B cell (primary cell): ENCODE measurements at regions not wholly inside any gene's neighbourhood (a gene's known extent, or its start where the extent isn't known, plus 50 kb on each side); places are given as distances from the start of the nearest gene placed in this dataset.

Experiments used
- ATAC-seq: fragments of 200-7000 bp; cut with Tn5 transposase; one replicate; pipeline ENCODE4 v1.10.0; 2021; ENCODE audit warnings: low read depth, mild to moderate bottlenecking, moderate number of reproducible peaks, moderate library complexity
- CTCF ChIA-PET: fragments of 350-600 bp; sonication (Branson Sonifier 250); formaldehyde crosslinking; loops from one replicate; lab custom pipeline; 2021; ENCODE audit warnings: antibody characterized with exemption, inconsistent platforms; lab: Charles Lee
- POLR2A ChIA-PET: fragments of 350-600 bp; sonication (Branson Sonifier 250); formaldehyde crosslinking; loops from one replicate; lab custom pipeline; 2021; ENCODE audit warnings: antibody characterized with exemption; lab: Charles Lee
- DNase-seq: peaks from one replicate; pipeline ENCODE4 v3.0.0; 2013
- H2AFZ ChIP-seq: 2 replicates; pipeline ENCODE4 v1.6.1; 2012; ENCODE audit warnings: mild to moderate bottlenecking, low read depth, low read length; ENCODE audit not compliant: insufficient read depth, poor library complexity, severe bottlenecking
- H3K27ac ChIP-seq, 2 donors: 1 replicate in 1 of 2; 2 replicates in 1 of 2; pipeline ENCODE4 v1.5.1; 2012 to 2013; ENCODE audit warnings: low read length in 2 of 2, mild to moderate bottlenecking in 2 of 2, moderate library complexity in 1 of 2
- H3K27me3 ChIP-seq, 4 experiments: fragments of 200-600 bp in 1 of 4; sonication (generic) in 1 of 4; replicated peaks in 1 of 4; 1 replicate in 2 of 4; 2 replicates in 2 of 4; pipeline versions ENCODE4 v1.6.1 to v1.7.0; 2013 to 2016; ENCODE audit warnings: low read length in 3 of 4, mild to moderate bottlenecking in 2 of 4, mixed read lengths in 1 of 4, moderate library complexity in 1 of 4; ENCODE audit not compliant: insufficient read depth in 4 of 4, control insufficient read depth in 3 of 4; ENCODE audit errors: control extremely low read depth in 1 of 4
- H3K36me3 ChIP-seq, 2 experiments: replicated peaks in 1 of 2; 1 replicate in 1 of 2; 2 replicates in 1 of 2; pipeline versions ENCODE4 v1.6.1 to v1.7.1; 2013; ENCODE audit warnings: low read length in 1 of 2; ENCODE audit not compliant: insufficient read depth in 2 of 2, control insufficient read depth in 1 of 2; ENCODE audit errors: control extremely low read depth in 1 of 2, extremely low read depth in 1 of 2
- H3K4me1 ChIP-seq, 2 donors: fragments of 200-600 bp in 1 of 2; sonication (generic) in 1 of 2; 1 replicate in 1 of 2; 2 replicates in 1 of 2; pipeline versions ENCODE4 v1.5.1 to v1.6.1; 2013 to 2017; ENCODE audit warnings: low read length in 2 of 2; ENCODE audit not compliant: control insufficient read depth in 2 of 2, insufficient read depth in 2 of 2
- H3K4me2 ChIP-seq: replicated peaks from 2 replicates; pipeline ENCODE3; 2012; ENCODE audit warnings: mild to moderate bottlenecking, low read depth, low read length; ENCODE audit not compliant: poor library complexity, severe bottlenecking
- H3K4me3 ChIP-seq, 5 experiments: fragments of 200-600 bp in 1 of 5; sonication (generic) in 1 of 5; 1 replicate in 3 of 5; 2 replicates in 2 of 5; pipeline versions ENCODE4 v1.5.1 to v1.7.0; 2011 to 2016; ENCODE audit warnings: low read length in 4 of 5, mild to moderate bottlenecking in 4 of 5, low read depth in 2 of 5, control low read depth in 1 of 5, moderate library complexity in 1 of 5; ENCODE audit not compliant: insufficient read depth in 1 of 5; ENCODE audit errors: control extremely low read depth in 1 of 5, extremely low read depth in 1 of 5
- H3K79me2 ChIP-seq: fragments of 200-600 bp; sonication (generic); one replicate; pipeline ENCODE4 v1.6.0; 2016; ENCODE audit warnings: low read length; ENCODE audit not compliant: control insufficient read depth, insufficient read depth
- H3K9ac ChIP-seq: fragments of 200-600 bp; sonication (generic); 2 replicates; pipeline ENCODE4 v1.6.1; 2017; ENCODE audit warnings: mild to moderate bottlenecking, low read length, moderate library complexity
- H3K9me3 ChIP-seq, 3 donors: one replicate each; pipeline versions ENCODE4 v1.6.1 to v1.7.1; 2013; ENCODE audit warnings: low read length in 2 of 3; ENCODE audit not compliant: control insufficient read depth in 2 of 3, insufficient read depth in 1 of 3; ENCODE audit errors: control extremely low read depth in 1 of 3
- H4K20me1 ChIP-seq: 2 replicates; pipeline ENCODE4 v1.6.0; 2012; ENCODE audit warnings: mild to moderate bottlenecking, low read length; ENCODE audit not compliant: insufficient read depth, control insufficient read depth, poor library complexity, severe bottlenecking
- H3K27ac Mint-ChIP-seq: one replicate; pipeline ENCODE4 v1.8.0; 2021; ENCODE audit warnings: mixed read lengths
- H3K27me3 Mint-ChIP-seq: one replicate; pipeline ENCODE4 v1.8.0; 2021; ENCODE audit warnings: mixed read lengths
- H3K4me1 Mint-ChIP-seq: one replicate; pipeline ENCODE4 v1.8.0; 2021; ENCODE audit warnings: mixed read lengths
- H3K4me3 Mint-ChIP-seq: one replicate; pipeline ENCODE4 v1.8.0; 2021; ENCODE audit warnings: mixed read lengths
- H3K9me3 Mint-ChIP-seq: one replicate; pipeline ENCODE4 v1.8.0; 2022; ENCODE audit warnings: mixed read lengths; ENCODE audit not compliant: insufficient read depth
- EZH2 ChIP-seq: IDR thresholded peaks from 2 replicates; pipeline ENCODE4 v1.6.1; 2012; ENCODE audit warnings: borderline replicate concordance, low read depth, mild to moderate bottlenecking, moderate library complexity, low read length; ENCODE audit not compliant: insufficient read depth, poor library complexity, severe bottlenecking
- WGBS: methylation state at CpG from one replicate; pipeline ENCODE4 v1.1.5; 2013; ENCODE audit warnings: missing lambda C conversion rate; ENCODE audit not compliant: insufficient coverage; 5-methylcytosine and 5-hydroxymethylcytosine counted together
- intact Hi-C: fragments of 100-400 bp; cut with micrococcal nuclease; formaldehyde crosslinking; loops from one replicate; pipeline ENCODE4 v1.10.0; 2022
- TF ChIP-seq, protein P1 (sequence below): fragments of 200-600 bp; IDR thresholded peaks from one replicate; pipeline ENCODE4 v1.8.0; 2022; ENCODE audit warnings: antibody characterized with exemption, mild to moderate bottlenecking

- H3K9ac ChIP-seq, result no peak overlapping the region
- 98% methylated on average over 4 of the region's 6 CpGs for WGBS
- DNase-seq (no peak), ATAC-seq (no peak)
- no peaks in the 10 kb centered on the region for H3K27me3 Mint-ChIP-seq
- H3K4me1 Mint-ChIP-seq, result peaks cover 7% of the 10 kb centered on the region
- H3K4me3 Mint-ChIP-seq, result no peak overlapping the region
- intact Hi-C loops, result no loop called here
- no peaks in the 10 kb centered on the region for H3K9me3 ChIP-seq
- no peaks in the 10 kb centered on the region for H3K9me3 Mint-ChIP-seq
- no peaks in the 10 kb centered on the region for H3K36me3 ChIP-seq
- H2AFZ ChIP-seq, result no peak overlapping the region
- H3K4me1 ChIP-seq, result peaks cover 8 to 9% of the 10 kb centered on the region in 2 donors
- CTCF ChIA-PET, result no interaction called here
- no peak overlapping the region for H3K4me3 ChIP-seq
- no peaks in the 10 kb centered on the region for H3K27me3 ChIP-seq
- POLR2A ChIA-PET, result no interaction called here
- no peak overlapping the region for H3K27ac Mint-ChIP-seq
- no peak for TF ChIP-seq EZH2
- TF ChIP-seq, protein P1, sequence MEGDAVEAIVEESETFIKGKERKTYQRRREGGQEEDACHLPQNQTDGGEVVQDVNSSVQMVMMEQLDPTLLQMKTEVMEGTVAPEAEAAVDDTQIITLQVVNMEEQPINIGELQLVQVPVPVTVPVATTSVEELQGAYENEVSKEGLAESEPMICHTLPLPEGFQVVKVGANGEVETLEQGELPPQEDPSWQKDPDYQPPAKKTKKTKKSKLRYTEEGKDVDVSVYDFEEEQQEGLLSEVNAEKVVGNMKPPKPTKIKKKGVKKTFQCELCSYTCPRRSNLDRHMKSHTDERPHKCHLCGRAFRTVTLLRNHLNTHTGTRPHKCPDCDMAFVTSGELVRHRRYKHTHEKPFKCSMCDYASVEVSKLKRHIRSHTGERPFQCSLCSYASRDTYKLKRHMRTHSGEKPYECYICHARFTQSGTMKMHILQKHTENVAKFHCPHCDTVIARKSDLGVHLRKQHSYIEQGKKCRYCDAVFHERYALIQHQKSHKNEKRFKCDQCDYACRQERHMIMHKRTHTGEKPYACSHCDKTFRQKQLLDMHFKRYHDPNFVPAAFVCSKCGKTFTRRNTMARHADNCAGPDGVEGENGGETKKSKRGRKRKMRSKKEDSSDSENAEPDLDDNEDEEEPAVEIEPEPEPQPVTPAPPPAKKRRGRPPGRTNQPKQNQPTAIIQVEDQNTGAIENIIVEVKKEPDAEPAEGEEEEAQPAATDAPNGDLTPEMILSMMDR, result no peak
- H4K20me1 ChIP-seq, result no peaks in the 10 kb centered on the region
- H3K4me2 ChIP-seq, result no peak overlapping the region
- no peaks in the 10 kb centered on the region for H3K79me2 ChIP-seq
- H3K27ac ChIP-seq, result no peak overlapping the region
These were observed 581.6 kb downstream of the CETN3 start for GRCh38 chr5:89827960-89828359.

- H3K4me3 ChIP-seq, result no peak overlapping the region
- H3K4me2 ChIP-seq, result peak overlapping the region; percentile 23
- H3K9ac ChIP-seq, result peak overlapping the region; percentile 7
- TF ChIP-seq, protein P1, result no peak
- TF ChIP-seq EZH2, result no peak
- CTCF ChIA-PET, result no interaction called here
- H3K79me2 ChIP-seq, result no peaks in the 10 kb centered on the region
- intact Hi-C loops, result no loop called here
- Mint-ChIP-seq H3K27me3 (no peaks in the 10 kb centered on the region), H3K9me3 (no peaks in the 10 kb centered on the region), H3K4me1 (peaks cover 7% of the 10 kb centered on the region), H3K4me3 (no peak overlapping the region), H3K27ac (no peak overlapping the region)
- POLR2A ChIA-PET, result no interaction called here
- peaks cover 8 to 9% of the 10 kb centered on the region in 2 donors for H3K4me1 ChIP-seq
- no peaks in the 10 kb centered on the region for H3K9me3 ChIP-seq
- DNase-seq (no peak), ATAC-seq (no peak)
- H4K20me1 ChIP-seq, result no peaks in the 10 kb centered on the region
- H3K36me3 ChIP-seq, result no peaks in the 10 kb centered on the region
- H3K27ac ChIP-seq, result no peak overlapping the region
- peak overlapping the region; percentile 64 for H2AFZ ChIP-seq
- 89% methylated on average over 12 of the region's 14 CpGs for WGBS
- no peaks in the 10 kb centered on the region for H3K27me3 ChIP-seq
These were observed 582.2 kb downstream of the CETN3 start for GRCh38 chr5:89827359-89827758.
